Stomach (tissue), 8 donors: ENCODE measurements at regions not wholly inside any gene's neighbourhood (a gene's known extent, or its start where the extent isn't known, plus 50 kb on each side); places are given as distances from the start of the nearest gene placed in this dataset.

Experiments used
- DNase-seq, 2 donors: peaks; one replicate each; pipeline versions ENCODE4 v3.0.0 to v3.0.0-alpha.2; 2013 to 2019
- H3K27ac ChIP-seq, 5 donors: fragments of 200-600 bp in 4 of 5; sonication (generic) in 4 of 5; one replicate each; pipeline ENCODE4 v1.5.1; 2013 to 2019; ENCODE audit warnings: mild to moderate bottlenecking in 1 of 5, moderate library complexity in 1 of 5
- H3K27me3 ChIP-seq, 3 donors: fragments of 200-600 bp; sonication (generic); one replicate each; pipeline ENCODE4 v1.5.1; 2017 to 2019; ENCODE audit warnings: mixed run types in 1 of 3
- H3K36me3 ChIP-seq, 4 donors: fragments of 200-600 bp; sonication (generic); 1 replicate in 3 of 4; 2 replicates in 1 of 4; pipeline ENCODE4 v1.5.1; 2016 to 2019
- H3K4me1 ChIP-seq, 4 donors: fragments of 200-600 bp; sonication (generic); one replicate each; pipeline ENCODE4 v1.5.1; 2016 to 2019
- H3K4me3 ChIP-seq, 4 donors: fragments of 200-600 bp; sonication (generic) in 3 of 4; one replicate each; pipeline ENCODE4 v1.5.1; 2016 to 2019; ENCODE audit warnings: mild to moderate bottlenecking in 1 of 4
- H3K9me3 ChIP-seq, 4 donors: fragments of 200-600 bp; sonication (generic); one replicate each; pipeline ENCODE4 v1.5.1; 2016 to 2019
- EP300 ChIP-seq: sonication (generic); formaldehyde crosslinking; IDR thresholded peaks from one replicate; pipeline ENCODE4 v1.6.1; 2017; ENCODE audit warnings: antibody characterized with exemption
- POLR2A ChIP-seq, 4 donors: fragments of 450-650 bp; IDR thresholded peaks; one replicate each; pipeline ENCODE4 v1.6.1; 2016; ENCODE audit warnings: antibody characterized with exemption in 4 of 4, control low read depth in 2 of 4, mild to moderate bottlenecking in 1 of 4, moderate library complexity in 1 of 4
- POLR2AphosphoS5 ChIP-seq, 3 donors: sonication (generic); formaldehyde crosslinking; IDR thresholded peaks; one replicate each; pipeline ENCODE4 v1.6.1; 2016; ENCODE audit warnings: antibody characterized with exemption in 3 of 3
- WGBS, 5 donors: extraction: QIAGEN DNeasy Blood & Tissue Kit in 3 of 5; methylation state at CpG; one replicate each; pipeline versions ENCODE4 v1.1.5 to v1.1.7; 2013 to 2018; 5-methylcytosine and 5-hydroxymethylcytosine counted together
- intact Hi-C: fragments of 100-400 bp; cut with DNase I; formaldehyde crosslinking; loops from one replicate; pipeline ENCODE4 v1.15.1; 2023; ENCODE audit warnings: low total_unique reads
- TF ChIP-seq, protein P1 (sequence below), 7 experiments: fragments of 450-650 bp in 4 of 7; fragments of 200-600 bp in 3 of 7; sonication (generic) in 3 of 7; IDR thresholded peaks; one replicate each; pipeline ENCODE4 v1.5.1; 2016 to 2019; ENCODE audit warnings: antibody characterized with exemption in 7 of 7, control low read depth in 2 of 7, mild to moderate bottlenecking in 1 of 7
- donor health status: healthy with polysubstance abuse.
- donor health status: Bipolar disorder and iron deficiency.
- donor health status: healthy.

- no peak for DNase-seq
- Histone ChIP-seq H3K27me3 (no peaks in the 10 kb centered on the region), H3K9me3 (no peaks in the 10 kb centered on the region), H3K36me3 (no peaks in the 10 kb centered on the region), H3K4me1 (no peaks in the 10 kb centered on the region), H3K27ac (no peak overlapping the region), H3K4me3 (no peak overlapping the region)
- intact Hi-C loops, result no loop called here
- WGBS, 5 donors, result 15 to 49% (median 24%) methylated on average over 2 of the region's 2 CpGs
- TF ChIP-seq, protein P1, sequence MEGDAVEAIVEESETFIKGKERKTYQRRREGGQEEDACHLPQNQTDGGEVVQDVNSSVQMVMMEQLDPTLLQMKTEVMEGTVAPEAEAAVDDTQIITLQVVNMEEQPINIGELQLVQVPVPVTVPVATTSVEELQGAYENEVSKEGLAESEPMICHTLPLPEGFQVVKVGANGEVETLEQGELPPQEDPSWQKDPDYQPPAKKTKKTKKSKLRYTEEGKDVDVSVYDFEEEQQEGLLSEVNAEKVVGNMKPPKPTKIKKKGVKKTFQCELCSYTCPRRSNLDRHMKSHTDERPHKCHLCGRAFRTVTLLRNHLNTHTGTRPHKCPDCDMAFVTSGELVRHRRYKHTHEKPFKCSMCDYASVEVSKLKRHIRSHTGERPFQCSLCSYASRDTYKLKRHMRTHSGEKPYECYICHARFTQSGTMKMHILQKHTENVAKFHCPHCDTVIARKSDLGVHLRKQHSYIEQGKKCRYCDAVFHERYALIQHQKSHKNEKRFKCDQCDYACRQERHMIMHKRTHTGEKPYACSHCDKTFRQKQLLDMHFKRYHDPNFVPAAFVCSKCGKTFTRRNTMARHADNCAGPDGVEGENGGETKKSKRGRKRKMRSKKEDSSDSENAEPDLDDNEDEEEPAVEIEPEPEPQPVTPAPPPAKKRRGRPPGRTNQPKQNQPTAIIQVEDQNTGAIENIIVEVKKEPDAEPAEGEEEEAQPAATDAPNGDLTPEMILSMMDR (IDR thresholded peaks at IDR 0.05), result no peak
- no peak for TF ChIP-seq POLR2A (IDR thresholded peaks at IDR 0.05)
- TF ChIP-seq EP300, result no peak
- TF ChIP-seq POLR2AphosphoS5 (IDR thresholded peaks at IDR 0.05), result no peak
Observed at GRCh38 chr5:63451188-63451587, 511.1 kb downstream of the HTR1A start.

DNA sequence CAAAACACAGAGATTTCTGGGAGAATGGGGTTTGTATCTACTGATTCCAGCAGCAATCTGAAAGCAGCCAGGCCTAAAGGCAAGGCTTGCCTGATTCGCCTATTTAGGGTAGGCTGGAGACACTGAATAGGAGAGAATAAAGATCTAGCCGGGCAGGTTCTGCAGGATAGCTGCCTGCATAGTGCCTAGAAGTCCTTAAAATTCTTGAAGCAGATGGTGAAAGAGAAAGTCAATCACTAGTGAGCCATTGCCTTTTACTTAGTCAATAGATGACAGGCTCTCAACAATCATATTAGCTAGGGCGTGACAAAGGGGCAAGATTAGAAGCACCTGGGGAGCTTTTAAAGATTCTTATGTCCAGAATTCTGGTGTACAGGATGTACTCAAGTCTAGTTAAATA is 522.7 kb downstream of the HTR1A start:
- no peaks in the 10 kb centered on the region for H3K9me3 ChIP-seq
- no peaks in the 10 kb centered on the region for H3K27me3 ChIP-seq
- no peaks in the 10 kb centered on the region for H3K4me1 ChIP-seq
- TF ChIP-seq EP300, result no peak
- no peak for TF ChIP-seq POLR2A (IDR thresholded peaks at IDR 0.05)
- TF ChIP-seq POLR2AphosphoS5 (IDR thresholded peaks at IDR 0.05), result no peak
- TF ChIP-seq, protein P1 (IDR thresholded peaks at IDR 0.05), result no peak
- no peak overlapping the region for H3K4me3 ChIP-seq
- H3K36me3 ChIP-seq, result no peaks in the 10 kb centered on the region
- intact Hi-C loops, result no loop called here
- H3K27ac ChIP-seq, result no peak overlapping the region
- no peak for DNase-seq
- WGBS, 5 donors, result 67 to 70% (median 68%) methylated on average over 3 of the region's 3 CpGs

DNA sequence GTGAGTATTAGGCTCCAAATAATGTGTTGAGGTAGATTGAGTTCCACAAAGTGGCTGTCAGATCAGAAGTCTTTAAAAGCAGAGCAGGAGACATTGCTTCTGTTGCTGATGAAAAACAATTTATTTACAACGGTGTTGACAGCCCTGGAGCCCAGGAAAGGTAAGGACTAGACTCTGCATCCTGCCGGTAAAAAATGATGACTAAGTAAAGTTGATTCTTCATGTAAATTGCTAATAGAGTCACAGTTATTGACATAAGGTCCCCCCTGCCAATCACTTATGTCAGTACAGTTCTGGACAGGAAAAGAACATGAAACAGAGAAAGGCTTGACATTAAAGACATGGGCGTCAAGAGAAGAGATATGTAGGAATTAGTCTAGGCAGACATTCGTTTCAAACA is 552.5 kb downstream of the HTR1A start:
- Histone ChIP-seq H3K4me1 (no peaks in the 10 kb centered on the region), H3K27me3 (no peaks in the 10 kb centered on the region), H3K4me3 (no peak overlapping the region), H3K36me3 (no peaks in the 10 kb centered on the region), H3K27ac (no peak overlapping the region), H3K9me3 (no peaks in the 10 kb centered on the region)
- intact Hi-C loops, result no loop called here
- WGBS, 5 donors, result 63 to 77% (median 69%) methylated on average over 4 of the region's 4 CpGs
- no peak for TF ChIP-seq POLR2AphosphoS5 (IDR thresholded peaks at IDR 0.05)
- TF ChIP-seq, protein P1 (IDR thresholded peaks at IDR 0.05), result no peak
- no peak for DNase-seq

DNA sequence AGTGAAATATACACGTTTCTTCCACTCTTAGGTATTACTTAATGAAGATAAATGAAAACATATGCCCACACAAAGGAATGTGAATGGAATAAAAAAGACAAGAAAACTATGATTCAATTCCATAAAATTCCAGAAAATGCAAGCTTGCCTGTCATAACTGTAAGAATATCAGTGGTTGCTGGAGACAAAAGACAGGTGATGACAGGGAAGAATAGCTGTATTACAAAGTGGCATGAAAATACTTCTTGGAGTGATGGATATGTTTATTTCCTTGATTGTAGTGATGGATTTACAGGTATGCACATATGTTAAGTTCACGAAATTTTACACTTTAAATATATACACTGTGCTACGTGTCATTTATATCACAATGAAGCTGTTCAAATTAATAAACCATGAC is 553.3 kb downstream of the HTR1A start:
- H3K36me3 ChIP-seq, result no peaks in the 10 kb centered on the region
- no peaks in the 10 kb centered on the region for H3K27me3 ChIP-seq
- DNase-seq, result no peak
- H3K27ac ChIP-seq, result no peak overlapping the region
- 48 to 69% (median 62%) methylated on average over 3 of the region's 3 CpGs for WGBS, 5 donors
- H3K9me3 ChIP-seq, result no peaks in the 10 kb centered on the region
- TF ChIP-seq POLR2AphosphoS5 (IDR thresholded peaks at IDR 0.05) (no peak), POLR2A (IDR thresholded peaks at IDR 0.05) (no peak), EP300 (no peak)
- TF ChIP-seq, protein P1 (IDR thresholded peaks at IDR 0.05), result no peak
- no peaks in the 10 kb centered on the region for H3K4me1 ChIP-seq
- intact Hi-C loops, result no loop called here
- no peak overlapping the region for H3K4me3 ChIP-seq
